Activated CD8-positive, alpha-beta memory T cell treated with anti-CD3 and anti-CD28 coated beads, Interleukin-2, amount 50 U/mL, for 48 hours (primary cell): ENCODE measurements at regions not wholly inside any gene's neighbourhood (a gene's known extent, or its start where the extent isn't known, plus 50 kb on each side); places are given as distances from the start of the nearest gene placed in this dataset.

Experiments
- DNase-seq: peaks from one replicate; pipeline ENCODE4 v3.0.0-alpha.2; 2020

GRCh38 chr11:109752212-109752825 is 330.3 kb downstream of the C11orf87 start:
- DNase-seq: no peak

- DNase-seq: no peak
Measured at GRCh38 chr11:109756521-109756920, 334.5 kb downstream of the C11orf87 start.

GRCh38 chr11:109756951-109757350 is 335.0 kb downstream of the C11orf87 start:
- no peak for DNase-seq

- DNase-seq: no peak
Measured at GRCh38 chr11:109762546-109762945, 330.6 kb upstream of the ZC3H12C start.

GRCh38 chr11:109765709-109766311 is 327.4 kb upstream of the ZC3H12C start:
- no peak for DNase-seq

GRCh38 chr11:109769858-109770257 is 323.3 kb upstream of the ZC3H12C start:
- DNase-seq: no peak

- no peak for DNase-seq
Measured at GRCh38 chr11:109770323-109770722, 322.9 kb upstream of the ZC3H12C start.

GRCh38 chr11:109772892-109773291 is 320.3 kb upstream of the ZC3H12C start:
- DNase-seq: no peak

- no peak for DNase-seq
Measured at GRCh38 chr11:109775686-109776085, 317.5 kb upstream of the ZC3H12C start.

- no peak for DNase-seq
Measured at GRCh38 chr11:109783014-109783413, 310.2 kb upstream of the ZC3H12C start.

GRCh38 chr11:109783840-109784239 is 309.4 kb upstream of the ZC3H12C start:
- DNase-seq: no peak

- no peak for DNase-seq
Measured at GRCh38 chr11:109784536-109784935, 308.7 kb upstream of the ZC3H12C start.

- DNase-seq: no peak
Measured at GRCh38 chr11:109785198-109785597, 308.0 kb upstream of the ZC3H12C start.

GRCh38 chr11:109785714-109786113 is 307.5 kb upstream of the ZC3H12C start:
- no peak for DNase-seq

- no peak for DNase-seq
Measured at GRCh38 chr11:109788948-109789490, 304.2 kb upstream of the ZC3H12C start.

GRCh38 chr11:109789901-109790300 is 303.3 kb upstream of the ZC3H12C start:
- no peak for DNase-seq

- no peak for DNase-seq
Measured at GRCh38 chr11:109791337-109791736, 301.9 kb upstream of the ZC3H12C start.

- DNase-seq: no peak
Measured at GRCh38 chr11:109794501-109794900, 298.7 kb upstream of the ZC3H12C start.

GRCh38 chr11:109795234-109795633 is 298.0 kb upstream of the ZC3H12C start:
- no peak for DNase-seq

GRCh38 chr11:109796253-109796652 is 296.9 kb upstream of the ZC3H12C start:
- no peak for DNase-seq

- DNase-seq: no peak
Measured at GRCh38 chr11:109798521-109798920, 294.7 kb upstream of the ZC3H12C start.

- no peak for DNase-seq
Measured at GRCh38 chr11:109799604-109800003, 293.6 kb upstream of the ZC3H12C start.

- no peak for DNase-seq
Measured at GRCh38 chr11:109804911-109805310, 288.3 kb upstream of the ZC3H12C start.

- DNase-seq: no peak
Measured at GRCh38 chr11:109806205-109806604, 287.0 kb upstream of the ZC3H12C start.

- DNase-seq: no peak
Measured at GRCh38 chr11:109808569-109808968, 284.6 kb upstream of the ZC3H12C start.
